PC-3 (cell line): ENCODE measurements at regions not wholly inside any gene's neighbourhood (a gene's known extent, or its start where the extent isn't known, plus 50 kb on each side); places are given as distances from the start of the nearest gene placed in this dataset.

Experiments
- ATAC-seq: fragments of 200-7000 bp; cut with Tn5 transposase; 2 replicates; pipeline ENCODE4 v1.9.1; 2020; ENCODE audit warnings: mild to moderate bottlenecking, moderate library complexity
- BruUV-seq: library from RNA; stranded (reverse); fragments of 400-500 nt; replicated peaks from 2 replicates; lab custom pipeline; 2021; lab: Mats Ljungman, UMichigan
- CTCF ChIA-PET: fragments of 300-600 bp; sonication (Branson Sonifier 250); formaldehyde crosslinking; loops from one replicate; lab custom pipeline; 2022; ENCODE audit warnings: antibody characterized with exemption; lab: Charles Lee
- POLR2A ChIA-PET: fragments of 300-600 bp; sonication (Branson Sonifier 250); formaldehyde crosslinking; loops from one replicate; lab custom pipeline; 2022; ENCODE audit warnings: antibody characterized with exemption; ENCODE audit not compliant: unreplicated experiment; lab: Charles Lee
- DNase-seq: peaks from one replicate; pipeline ENCODE4 v3.0.0-alpha.2; 2015
- H2AFZ ChIP-seq: fragments of 300-600 bp; sonication (generic); 2 replicates; pipeline ENCODE4 v1.6.0; 2016; ENCODE audit warnings: antibody characterized with exemption, low read length
- H3F3A ChIP-seq: fragments of 300-600 bp; sonication (generic); one replicate; pipeline ENCODE4 v1.6.0; 2017; ENCODE audit warnings: antibody characterized with exemption, low read length, control low read depth, mild to moderate bottlenecking; ENCODE audit not compliant: unreplicated experiment
- H3K27ac ChIP-seq: fragments of 300-600 bp; sonication (generic); 2 replicates; pipeline ENCODE4 v1.5.1; 2016; ENCODE audit warnings: mild to moderate bottlenecking, low read length
- H3K27me3 ChIP-seq: fragments of 300-600 bp; sonication (generic); 2 replicates; pipeline ENCODE4 v1.6.1; 2016; ENCODE audit warnings: low read length, mixed read lengths
- H3K36me3 ChIP-seq: fragments of 300-600 bp; sonication (generic); 2 replicates; pipeline ENCODE4 v1.6.1; 2016; ENCODE audit warnings: low read depth, mixed run types, low read length, mixed read lengths
- H3K4me1 ChIP-seq: fragments of 300-600 bp; sonication (generic); 2 replicates; pipeline ENCODE4 v1.5.1; 2016; ENCODE audit warnings: low read length; ENCODE audit not compliant: insufficient read depth
- H3K4me2 ChIP-seq: fragments of 300-600 bp; sonication (generic); 2 replicates; pipeline ENCODE4 v1.6.0; 2016; ENCODE audit warnings: low read length
- H3K4me3 ChIP-seq: fragments of 300-600 bp; sonication (generic); 2 replicates; pipeline ENCODE4 v1.5.1; 2016; ENCODE audit warnings: mild to moderate bottlenecking, low read length, mixed read lengths
- H3K79me2 ChIP-seq: fragments of 300-600 bp; sonication (generic); 2 replicates; pipeline ENCODE4 v1.6.1; 2017; ENCODE audit warnings: low read length, mixed read lengths
- H3K9ac ChIP-seq: fragments of 300-600 bp; sonication (generic); 2 replicates; pipeline ENCODE4 v1.6.0; 2016; ENCODE audit warnings: mild to moderate bottlenecking, low read length
- H3K9me2 ChIP-seq: fragments of 300-600 bp; sonication (generic); replicated peaks from 2 replicates; pipeline ENCODE4 v1.6.1; 2016; ENCODE audit warnings: mixed run types, low read length, mixed read lengths
- H3K9me3 ChIP-seq: fragments of 300-600 bp; sonication (generic); 2 replicates; pipeline ENCODE4 v1.6.1; 2016; ENCODE audit warnings: low read length, mixed read lengths
- H4K20me1 ChIP-seq: fragments of 300-600 bp; sonication (generic); 2 replicates; pipeline ENCODE4 v1.6.1; 2016; ENCODE audit warnings: low read length, mixed read lengths
- EZH2 ChIP-seq: fragments of 300-600 bp; sonication (generic); IDR thresholded peaks from one replicate; pipeline ENCODE4 v1.6.1; 2017; ENCODE audit warnings: antibody characterized with exemption, mild to moderate bottlenecking, low read length; ENCODE audit not compliant: unreplicated experiment
- EZH2phosphoT487 ChIP-seq: fragments of 300-600 bp; sonication (generic); IDR thresholded peaks from 2 replicates; pipeline ENCODE4 v1.6.1; 2018; ENCODE audit warnings: mild to moderate bottlenecking, antibody characterized with exemption, low read length, borderline replicate concordance
- intact Hi-C: fragments of 100-400 bp; cut with micrococcal nuclease; formaldehyde crosslinking; loops from 2 replicates; pipeline ENCODE4 v1.9.0; 2023
- TF ChIP-seq, protein P1 (sequence below): fragments of 300-600 bp; sonication (generic); conservative IDR thresholded peaks from 2 replicates; pipeline ENCODE4 v1.5.1; 2017; ENCODE audit warnings: antibody characterized with exemption, low read depth, mild to moderate bottlenecking, low read length

- DNase-seq (no peak), ATAC-seq (no peak)
- intact Hi-C loops = no loop called here
- TF ChIP-seq, protein P1, sequence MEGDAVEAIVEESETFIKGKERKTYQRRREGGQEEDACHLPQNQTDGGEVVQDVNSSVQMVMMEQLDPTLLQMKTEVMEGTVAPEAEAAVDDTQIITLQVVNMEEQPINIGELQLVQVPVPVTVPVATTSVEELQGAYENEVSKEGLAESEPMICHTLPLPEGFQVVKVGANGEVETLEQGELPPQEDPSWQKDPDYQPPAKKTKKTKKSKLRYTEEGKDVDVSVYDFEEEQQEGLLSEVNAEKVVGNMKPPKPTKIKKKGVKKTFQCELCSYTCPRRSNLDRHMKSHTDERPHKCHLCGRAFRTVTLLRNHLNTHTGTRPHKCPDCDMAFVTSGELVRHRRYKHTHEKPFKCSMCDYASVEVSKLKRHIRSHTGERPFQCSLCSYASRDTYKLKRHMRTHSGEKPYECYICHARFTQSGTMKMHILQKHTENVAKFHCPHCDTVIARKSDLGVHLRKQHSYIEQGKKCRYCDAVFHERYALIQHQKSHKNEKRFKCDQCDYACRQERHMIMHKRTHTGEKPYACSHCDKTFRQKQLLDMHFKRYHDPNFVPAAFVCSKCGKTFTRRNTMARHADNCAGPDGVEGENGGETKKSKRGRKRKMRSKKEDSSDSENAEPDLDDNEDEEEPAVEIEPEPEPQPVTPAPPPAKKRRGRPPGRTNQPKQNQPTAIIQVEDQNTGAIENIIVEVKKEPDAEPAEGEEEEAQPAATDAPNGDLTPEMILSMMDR = no peak
- no peak for TF ChIP-seq EZH2phosphoT487
- no peak for TF ChIP-seq EZH2
- no peaks in the 10 kb centered on the region for H3K9me2 ChIP-seq
- no peaks in the 10 kb centered on the region for H3K27me3 ChIP-seq
- H3K27ac ChIP-seq = no peak overlapping the region
- no peak overlapping the region for H2AFZ ChIP-seq
- no peak overlapping the region for H3K4me3 ChIP-seq
- H4K20me1 ChIP-seq = no peaks in the 10 kb centered on the region
- CTCF ChIA-PET = no interaction called here
- no peak overlapping the region for H3K9ac ChIP-seq
- no peaks in the 10 kb centered on the region for H3K9me3 ChIP-seq
- no TSS peak for BruUV-seq
- no peaks in the 10 kb centered on the region for H3K79me2 ChIP-seq
- no peaks in the 10 kb centered on the region for H3F3A ChIP-seq
- H3K4me2 ChIP-seq = no peak overlapping the region
- POLR2A ChIA-PET = no interaction called here
- H3K36me3 ChIP-seq = no peaks in the 10 kb centered on the region
- H3K4me1 ChIP-seq = no peaks in the 10 kb centered on the region
These were observed 194.7 kb downstream of the BUB3 start for GRCh38 chr10:123348691-123349572.

- H3K4me3 ChIP-seq = no peak overlapping the region
- no peaks in the 10 kb centered on the region for H3K27me3 ChIP-seq
- no peak overlapping the region for H3K4me2 ChIP-seq
- no peak overlapping the region for H3K9ac ChIP-seq
- no peaks in the 10 kb centered on the region for H3K9me2 ChIP-seq
- CTCF ChIA-PET = no interaction called here
- BruUV-seq = no TSS peak
- no peaks in the 10 kb centered on the region for H4K20me1 ChIP-seq
- DNase-seq (no peak), ATAC-seq (no peak)
- no peak for TF ChIP-seq EZH2
- TF ChIP-seq, protein P1 = no peak
- no peak for TF ChIP-seq EZH2phosphoT487
- H3K79me2 ChIP-seq = no peaks in the 10 kb centered on the region
- no peaks in the 10 kb centered on the region for H3F3A ChIP-seq
- H2AFZ ChIP-seq = no peak overlapping the region
- H3K9me3 ChIP-seq = no peaks in the 10 kb centered on the region
- POLR2A ChIA-PET = no interaction called here
- no peak overlapping the region for H3K27ac ChIP-seq
- intact Hi-C loops = no loop called here
- H3K4me1 ChIP-seq = no peaks in the 10 kb centered on the region
- H3K36me3 ChIP-seq = no peaks in the 10 kb centered on the region
These were observed 197.5 kb downstream of the BUB3 start for GRCh38 chr10:123351715-123352114.

GRCh38 chr10:123354521-123354920 lies 200.3 kb downstream of the BUB3 start:
- intact Hi-C loops = no loop called here
- no peak overlapping the region for H3K4me3 ChIP-seq
- H3K27me3 ChIP-seq = no peaks in the 10 kb centered on the region
- H3K79me2 ChIP-seq = no peaks in the 10 kb centered on the region
- H4K20me1 ChIP-seq = no peaks in the 10 kb centered on the region
- H3K36me3 ChIP-seq = no peaks in the 10 kb centered on the region
- DNase-seq (no peak), ATAC-seq (no peak)
- no peak for TF ChIP-seq EZH2phosphoT487
- H3K4me1 ChIP-seq = no peaks in the 10 kb centered on the region
- no peak overlapping the region for H2AFZ ChIP-seq
- H3K9ac ChIP-seq = no peak overlapping the region
- POLR2A ChIA-PET = no interaction called here
- H3K4me2 ChIP-seq = no peak overlapping the region
- CTCF ChIA-PET = no interaction called here
- no peaks in the 10 kb centered on the region for H3F3A ChIP-seq
- no peaks in the 10 kb centered on the region for H3K9me2 ChIP-seq
- no peak overlapping the region for H3K27ac ChIP-seq
- H3K9me3 ChIP-seq = no peaks in the 10 kb centered on the region
- no TSS peak for BruUV-seq
